HCT116 (cell line): ENCODE measurements at regions not wholly inside any gene's neighbourhood (a gene's known extent, or its start where the extent isn't known, plus 50 kb on each side); places are given as distances from the start of the nearest gene placed in this dataset.
A peak's percentile ranks its signal among the peaks of the same experiment; 100 is the strongest.
"Not testable (repeated sequence)": the region's sequence is repeated elsewhere in the genome, so short reads cannot be mapped to it uniquely, and the experiment has no call there.

Experiments
- ATAC-seq: fragments of 200-7000 bp; cut with Tn5 transposase; 2 replicates; pipeline ENCODE4 v1.9.1; 2020; ENCODE audit warnings: mild to moderate bottlenecking, moderate library complexity
- BruUV-seq: library from RNA; stranded (reverse); fragments of 400-500 nt; replicated peaks from 2 replicates; lab custom pipeline; 2021; lab: Mats Ljungman, UMichigan
- CTCF ChIA-PET: fragments of 300-600 bp; sonication (Branson Sonifier 250); formaldehyde crosslinking; loops from one replicate; lab custom pipeline; 2021; ENCODE audit warnings: antibody characterized with exemption; lab: Charles Lee
- POLR2A ChIA-PET: fragments of 300-600, 350-600 bp; sonication (Branson Sonifier 250); formaldehyde crosslinking; loops from one replicate; lab custom pipeline; 2021; ENCODE audit warnings: antibody characterized with exemption; lab: Charles Lee
- RAD21 ChIA-PET, 2 experiments: fragments of 300-600 bp; sonication (Branson Sonifier 250); formaldehyde crosslinking; loops; one replicate each; lab custom pipeline; 2023; ENCODE audit warnings: low total read pairs in 2 of 2; ENCODE audit not compliant: uncharacterized antibody in 2 of 2, unreplicated experiment in 2 of 2, low non-redundant PET in 1 of 2; lab: Charles Lee
- DNase-seq: peaks from one replicate; pipeline ENCODE4 v3.0.0-alpha.2; 2010; ENCODE audit warnings: low read depth, low spot score
- H2AFZ ChIP-seq: fragments of 200-600 bp; shearing (Covaris generic), sonication (generic); 2 replicates; pipeline ENCODE4 v1.6.1; 2017; ENCODE audit warnings: low read depth, mixed run types, mixed read lengths, antibody characterized with exemption, low read length; ENCODE audit not compliant: poor library complexity, severe bottlenecking
- H3K27ac ChIP-seq: 2 replicates; pipeline ENCODE4 v1.5.1; 2012; ENCODE audit warnings: low read depth, low read length
- H3K27me3 ChIP-seq: fragments of 200-600 bp; sonication (generic); 2 replicates; pipeline ENCODE4 v1.6.1; 2016; ENCODE audit warnings: mixed run types, low read length, mixed read lengths; ENCODE audit not compliant: insufficient read depth
- H3K36me3 ChIP-seq, 2 experiments: fragments of 200-500 bp in 1 of 2; fragments of 200-600 bp in 1 of 2; sonication (Bioruptor generic) in 1 of 2; sonication (generic) in 1 of 2; 2 replicates each; pipeline versions ENCODE4 v1.5.1 to v1.6.1; 2014 to 2016; ENCODE audit warnings: low read length in 2 of 2, inconsistent platforms in 1 of 2, mixed read lengths in 1 of 2, mixed run types in 1 of 2; ENCODE audit not compliant: insufficient read depth in 2 of 2, control insufficient read depth in 1 of 2
- H3K4me1 ChIP-seq, 2 experiments: fragments of 200-600 bp in 1 of 2; sonication (generic) in 1 of 2; 2 replicates each; pipeline versions ENCODE4 v1.5.1 to v1.6.1; 2012 to 2017; ENCODE audit warnings: low read length in 2 of 2, inconsistent platforms in 1 of 2, mild to moderate bottlenecking in 1 of 2, mixed read lengths in 1 of 2, mixed run types in 1 of 2, moderate library complexity in 1 of 2; ENCODE audit not compliant: insufficient read depth in 2 of 2, control insufficient read depth in 1 of 2
- H3K4me2 ChIP-seq: fragments of 200-600 bp; sonication (generic); 2 replicates; pipeline ENCODE4 v1.6.1; 2017; ENCODE audit warnings: mixed run types, low read length, mixed read lengths
- H3K4me3 ChIP-seq, 2 experiments: fragments of 200-600 bp in 1 of 2; sonication (generic) in 1 of 2; replicated peaks in 1 of 2; 2 replicates each; pipeline ENCODE4 v1.5.1; 2011 to 2016; ENCODE audit warnings: low read length in 2 of 2, control low read depth in 1 of 2, low read depth in 1 of 2, mild to moderate bottlenecking in 1 of 2, mixed read lengths in 1 of 2, mixed run types in 1 of 2
- H3K79me2 ChIP-seq: fragments of 200-600 bp; sonication (generic); 2 replicates; pipeline ENCODE4 v1.6.1; 2017; ENCODE audit warnings: mild to moderate bottlenecking, mixed run types, low read length, moderate library complexity, mixed read lengths; ENCODE audit not compliant: insufficient read depth
- H3K9ac ChIP-seq: fragments of 200-600 bp; sonication (generic); 2 replicates; pipeline ENCODE4 v1.6.1; 2016; ENCODE audit warnings: low read length, mixed read lengths
- H3K9me2 ChIP-seq: fragments of 200-600 bp; sonication (generic), shearing (Covaris generic); 2 replicates; pipeline ENCODE4 v1.6.1; 2017; ENCODE audit warnings: mixed run types, mild to moderate bottlenecking, moderate library complexity; ENCODE audit not compliant: insufficient read depth
- H3K9me3 ChIP-seq, 2 experiments: fragments of 200-500 bp in 1 of 2; fragments of 200-600 bp in 1 of 2; sonication (Bioruptor generic) in 1 of 2; sonication (generic) in 1 of 2; 2 replicates each; pipeline ENCODE4 v1.6.1; 2014 to 2017; ENCODE audit warnings: low read length in 2 of 2, mixed read lengths in 2 of 2, inconsistent platforms in 1 of 2, low read depth in 1 of 2, mild to moderate bottlenecking in 1 of 2, mixed run types in 1 of 2, moderate library complexity in 1 of 2; ENCODE audit not compliant: control insufficient read depth in 1 of 2, insufficient read depth in 1 of 2
- H4K20me1 ChIP-seq: fragments of 200-600 bp; sonication (generic), shearing (Covaris generic); 2 replicates; pipeline ENCODE4 v1.6.1; 2017; ENCODE audit warnings: mixed run types, mild to moderate bottlenecking, moderate library complexity; ENCODE audit not compliant: insufficient read depth
- CTCF ChIP-seq, 3 experiments: fragments of 200-600 bp in 1 of 3; sonication (generic) in 1 of 3; IDR thresholded peaks in 2 of 3; conservative IDR thresholded peaks in 1 of 3; 2 replicates each; pipeline ENCODE4 v1.5.1; 2012 to 2017; ENCODE audit warnings: low read depth in 2 of 3, low read length in 2 of 3, antibody characterized with exemption in 1 of 3, borderline replicate concordance in 1 of 3, control low read depth in 1 of 3, mild to moderate bottlenecking in 1 of 3, mixed read lengths in 1 of 3, mixed run types in 1 of 3, moderate library complexity in 1 of 3; ENCODE audit not compliant: insufficient read depth in 1 of 3
- ELF1 ChIP-seq: IDR thresholded peaks from 2 replicates; pipeline ENCODE4 v1.6.1; 2012; ENCODE audit warnings: low read depth, borderline replicate concordance
- EZH2 ChIP-seq: fragments of 200-600 bp; sonication (generic); IDR thresholded peaks from 2 replicates; pipeline ENCODE4 v1.6.1; 2017; ENCODE audit warnings: antibody characterized with exemption, mixed run types
- JUND ChIP-seq: IDR thresholded peaks from 2 replicates; pipeline ENCODE4 v1.6.1; 2012
- MAX ChIP-seq: IDR thresholded peaks from 2 replicates; pipeline ENCODE4 v1.6.1; 2012
- POLR2A ChIP-seq: IDR thresholded peaks from 2 replicates; pipeline ENCODE4 v1.7.0; 2011; ENCODE audit warnings: borderline replicate concordance; ENCODE audit not compliant: insufficient read depth, insufficient read length; ENCODE audit errors: extremely low read depth
- POLR2AphosphoS5 ChIP-seq: IDR thresholded peaks from 2 replicates; pipeline ENCODE4 v1.6.1; 2011; ENCODE audit warnings: mild to moderate bottlenecking, low read depth, low read length, moderate library complexity
- RAD21 ChIP-seq: IDR thresholded peaks from 2 replicates; pipeline ENCODE4 v1.6.1; 2012; ENCODE audit warnings: low read depth, mild to moderate bottlenecking
- SP1 ChIP-seq: IDR thresholded peaks from 2 replicates; pipeline ENCODE4 v1.6.1; 2012; ENCODE audit warnings: low read depth
- SRF ChIP-seq: IDR thresholded peaks from 2 replicates; pipeline ENCODE4 v1.6.1; 2012; ENCODE audit warnings: low read depth
- ZNF274 ChIP-seq: fragments of 200-500 bp; sonication (Bioruptor generic); IDR thresholded peaks from 2 replicates; pipeline ENCODE4 v1.6.1; 2014; ENCODE audit warnings: mild to moderate bottlenecking, low read depth, low read length, inconsistent platforms
- intact Hi-C: fragments of 100-400 bp; cut with micrococcal nuclease; formaldehyde crosslinking; loops from 2 replicates; pipeline ENCODE4 v1.10.0; 2022

- H3K4me1 ChIP-seq, H3K9me3 ChIP-seq, H3K9ac ChIP-seq, intact Hi-C loops, H3K4me2 ChIP-seq, H3K27ac ChIP-seq, H2AFZ ChIP-seq, BruUV-seq, H3K4me3 ChIP-seq, H3K27me3 ChIP-seq, H3K36me3 ChIP-seq, H3K79me2 ChIP-seq, ATAC-seq, DNase-seq, H4K20me1 ChIP-seq, H3K9me2 ChIP-seq: not testable (repeated sequence)
- ChIA-PET POLR2A (interaction anchor here (0.7 kb wide), 1 partner anchor 25 kb away, joined by 3 read pairs; no protein-coding TSS in a partner anchor), CTCF (interaction anchor here (0.8 kb wide), 1 partner anchor 23 kb away, joined by 4 read pairs; no protein-coding TSS in a partner anchor), RAD21 (interaction anchor here in 1 of 2 experiments (1.8 kb wide), 1 partner anchor 21 kb away, joined by 4 read pairs; no protein-coding TSS in a partner anchor)
These were observed 72.5 kb upstream of the FOXK1 start for GRCh38 chr7:4609576-4609975.

- no peak overlapping the region for H3K4me2 ChIP-seq
These were observed 71.2 kb upstream of the FOXK1 start for GRCh38 chr7:4610768-4611467.

More at GRCh38 chr7:4610768-4611467, 71.2 kb upstream of the FOXK1 start:
- ChIA-PET CTCF (interaction anchor here (1.2 kb wide), 1 partner anchor 21 kb away, joined by 4 read pairs; no protein-coding TSS in a partner anchor), POLR2A (no interaction called here), RAD21 (no interaction called here)
- DNase-seq = peak; percentile 73
- Histone ChIP-seq H3K4me1 (peaks cover 0 to 5% of the 10 kb centered on the region in 2 experiments; a peak in 1 of 4 replicates), H3K27ac (no peak overlapping the region), H3K9me3 (no peaks in the 10 kb centered on the region), H3K9me2 (no peaks in the 10 kb centered on the region), H3K27me3 (no peaks in the 10 kb centered on the region), H3K9ac (no peak overlapping the region), H2AFZ (no peak overlapping the region), H3K79me2 (no peaks in the 10 kb centered on the region), H4K20me1 (no peaks in the 10 kb centered on the region), H3K36me3 (no peaks in the 10 kb centered on the region), H3K4me3 (no peak overlapping the region)
- no TSS peak for BruUV-seq
- peak; percentile 96 for TF ChIP-seq RAD21
- no peak for TF ChIP-seq MAX
- TF ChIP-seq ZNF274 = no peak
- TF ChIP-seq SRF = no peak
- no peak for TF ChIP-seq EZH2
- peak; percentile 7; the same call in 1 of the 2 replicates for TF ChIP-seq SP1
- TF ChIP-seq POLR2AphosphoS5 = no peak
- 0 out of 2 replicates have a peak, but pooled peaks have one; percentile 11 for TF ChIP-seq JUND
- TF ChIP-seq POLR2A = no peak
- no peak for TF ChIP-seq ELF1
- peak; percentile 72 to 92 (median 74) for TF ChIP-seq CTCF (IDR thresholded peaks at IDR 0.05 in 2 of 3, conservative IDR thresholded peaks at IDR 0.05 in 1 of 3; ENCODE audit: borderline replicate concordance in 1 of 3, insufficient read depth in 1 of 3, low read depth in 2 of 3, low read length in 2 of 3)
- ATAC-seq = peak; percentile 98
- intact Hi-C loops = loop anchor here (1.0 to 10.0 kb wide), 3 partner anchors 20 to 1746 kb away; no protein-coding TSS in a partner anchor
